IMR-90 (cell line): ENCODE measurements at regions not wholly inside any gene's neighbourhood (a gene's known extent, or its start where the extent isn't known, plus 50 kb on each side); places are given as distances from the start of the nearest gene placed in this dataset.
A peak's percentile ranks its signal among the peaks of the same experiment; 100 is the strongest.

Experiments
- BHLHE40 ChIP-seq: fragments of 150-350 bp; IDR thresholded peaks from 2 replicates; pipeline ENCODE4 v1.6.1; 2016; ENCODE audit warnings: mild to moderate bottlenecking, low read depth, low read length
- CEBPB ChIP-seq: IDR thresholded peaks from 2 replicates; pipeline ENCODE4 v1.6.1; 2012; ENCODE audit warnings: low read depth, low read length, improper control_type of control experiment
- CHD1 ChIP-seq: IDR thresholded peaks from 2 replicates; pipeline ENCODE4 v1.6.1; 2012; ENCODE audit warnings: low read depth, low read length, improper control_type of control experiment
- CTCF ChIP-seq: conservative IDR thresholded peaks from 2 replicates; pipeline ENCODE4 v1.5.1; 2012; ENCODE audit warnings: mild to moderate bottlenecking, low read depth, low read length, improper control_type of control experiment
- FOS ChIP-seq: fragments of 150-350 bp; IDR thresholded peaks from 2 replicates; pipeline ENCODE4 v1.6.1; 2016; ENCODE audit warnings: low read depth, low read length
- MXI1 ChIP-seq: IDR thresholded peaks from 2 replicates; pipeline ENCODE4 v1.6.1; 2012; ENCODE audit warnings: low read depth, mild to moderate bottlenecking, low read length, moderate library complexity, borderline replicate concordance
- POLR2A ChIP-seq: IDR thresholded peaks from 2 replicates; pipeline ENCODE4 v1.6.1; 2012; ENCODE audit warnings: mild to moderate bottlenecking, low read depth, low read length
- RAD21 ChIP-seq: IDR thresholded peaks from 2 replicates; pipeline ENCODE4 v1.6.1; 2012; ENCODE audit warnings: low read length, improper control_type of control experiment
- TF ChIP-seq, protein P1 (sequence below): fragments of 150-350 bp; IDR thresholded peaks from 2 replicates; pipeline ENCODE4 v1.6.1; 2017; ENCODE audit warnings: mild to moderate bottlenecking, antibody characterized with exemption, low read length, low read depth

GRCh38 chr10:125407000-125407502 lies 246.7 kb upstream of the CTBP2 start:
- TF ChIP-seq CTCF (no peak), BHLHE40 (no peak), CHD1 (no peak), CEBPB (peak; percentile 26; the same call in 1 of the 2 replicates), MXI1 (no peak), POLR2A (no peak), FOS (no peak), RAD21 (no peak)
- TF ChIP-seq, protein P1, sequence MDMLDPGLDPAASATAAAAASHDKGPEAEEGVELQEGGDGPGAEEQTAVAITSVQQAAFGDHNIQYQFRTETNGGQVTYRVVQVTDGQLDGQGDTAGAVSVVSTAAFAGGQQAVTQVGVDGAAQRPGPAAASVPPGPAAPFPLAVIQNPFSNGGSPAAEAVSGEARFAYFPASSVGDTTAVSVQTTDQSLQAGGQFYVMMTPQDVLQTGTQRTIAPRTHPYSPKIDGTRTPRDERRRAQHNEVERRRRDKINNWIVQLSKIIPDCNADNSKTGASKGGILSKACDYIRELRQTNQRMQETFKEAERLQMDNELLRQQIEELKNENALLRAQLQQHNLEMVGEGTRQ: no peak
